Heart right ventricle (tissue), 16 donors: ENCODE measurements at regions not wholly inside any gene's neighbourhood (a gene's known extent, or its start where the extent isn't known, plus 50 kb on each side); places are given as distances from the start of the nearest gene placed in this dataset.
A peak's percentile ranks its signal among the peaks of the same experiment; 100 is the strongest.

Experiments
- ATAC-seq, 8 donors: fragments of 200-7000 bp; cut with Tn5 transposase; one replicate each; pipeline ENCODE4 v1.9.1; 2020; ENCODE audit warnings: mild to moderate bottlenecking in 8 of 8, moderate library complexity in 8 of 8, moderate number of reproducible peaks in 1 of 8
- DNase-seq, 2 donors: peaks; one replicate each; pipeline ENCODE4 v3.0.0-alpha.2; 2020
- H3K27ac ChIP-seq, 10 donors: fragments of 200-600 bp; sonication (generic) in 2 of 10; one replicate each; pipeline versions ENCODE4 v1.5.0 to v1.8.0; 2020 to 2022; ENCODE audit warnings: mild to moderate bottlenecking in 3 of 10
- H3K27me3 ChIP-seq, 7 donors: fragments of 200-600 bp; one replicate each; pipeline ENCODE4 v1.8.0; 2021 to 2022; ENCODE audit warnings: mild to moderate bottlenecking in 2 of 7
- H3K36me3 ChIP-seq, 9 donors: fragments of 200-600 bp; sonication (generic) in 1 of 9; one replicate each; pipeline versions ENCODE4 v1.5.0 to v1.8.0; 2020 to 2022; ENCODE audit warnings: mild to moderate bottlenecking in 2 of 9
- H3K4me1 ChIP-seq, 9 donors: fragments of 200-600 bp; sonication (generic) in 1 of 9; one replicate each; pipeline versions ENCODE4 v1.5.0 to v1.8.0; 2020 to 2022; ENCODE audit warnings: mild to moderate bottlenecking in 4 of 9
- H3K4me3 ChIP-seq, 10 donors: fragments of 200-600 bp; sonication (generic) in 2 of 10; one replicate each; pipeline versions ENCODE4 v1.5.0 to v1.8.0; 2020 to 2022; ENCODE audit warnings: mild to moderate bottlenecking in 7 of 10, moderate library complexity in 2 of 10
- H3K9me3 ChIP-seq, 11 donors: fragments of 200-600 bp in 10 of 11; sonication (generic) in 2 of 11; one replicate each; pipeline versions ENCODE4 v1.5.0 to v1.8.0; 2013 to 2022; ENCODE audit warnings: mild to moderate bottlenecking in 2 of 11, control low read depth in 1 of 11, moderate library complexity in 1 of 11
- WGBS, 2 donors: extraction: QIAGEN DNeasy Blood & Tissue Kit; methylation state at CpG; one replicate each; pipeline ENCODE4 v1.1.7; 2013; ENCODE audit warnings: inconsistent platforms in 1 of 2; 5-methylcytosine and 5-hydroxymethylcytosine counted together
- intact Hi-C, 10 donors: fragments of 100-400 bp; cut with DNase I; formaldehyde crosslinking; loops; one replicate each; pipeline versions ENCODE4 v1.11.1 to v1.14.2; 2022
- TF ChIP-seq, protein P1 (sequence below), 9 donors: fragments of 200-600 bp; sonication (generic) in 2 of 9; IDR thresholded peaks; one replicate each; pipeline versions ENCODE4 v1.5.0 to v1.8.0; 2021 to 2022; ENCODE audit warnings: antibody characterized with exemption in 9 of 9, mild to moderate bottlenecking in 5 of 9, moderate library complexity in 1 of 9
- donor health status: Arrhythmogenic right ventricular cardiomyopathy.
- donor health status: ischemic (EF 13 %, LVEDD 7.1; RV severe dilation, severe dysfunction).
- donor health status: healthy with polysubstance abuse.
- donor health status: DM: no; HTN: yes; CAD: no.
- donor health status: DM: no; HTN: no; CAD: no.
- donor health status: ischemic (EF 25% LVEDD 6.9; RV normal size, moderate dysfunction).
- donor health status: ischemic (EF 25% LVEDD 5.7; RV mildly dilated, moderate dysfunction).
- donor health status: healthy.
- donor health status: DM: yes; HTN: yes; CAD: no.
- donor health status: Ischemic cardiomyopathy.
- donor health status: ischemic (EF 35%, LVEDD 5.7; RV mildly dilated, moderate dysfunction).
- donor health status: nonischemic (EF 11% LVEDD 7.7; RV severe dilation, severe dysfunction).
- donor health status: DM: yes; HTN: yes; CAD: no.
- donor health status: PGD.
- donor health status: ischemic (EF 29% LVEDD 5.4; RV normal size, mild dysfunction).
- donor health status: nonischemic (EF 23%, LVEDD 6.1; RV moderate dilation, normal function).

DNA sequence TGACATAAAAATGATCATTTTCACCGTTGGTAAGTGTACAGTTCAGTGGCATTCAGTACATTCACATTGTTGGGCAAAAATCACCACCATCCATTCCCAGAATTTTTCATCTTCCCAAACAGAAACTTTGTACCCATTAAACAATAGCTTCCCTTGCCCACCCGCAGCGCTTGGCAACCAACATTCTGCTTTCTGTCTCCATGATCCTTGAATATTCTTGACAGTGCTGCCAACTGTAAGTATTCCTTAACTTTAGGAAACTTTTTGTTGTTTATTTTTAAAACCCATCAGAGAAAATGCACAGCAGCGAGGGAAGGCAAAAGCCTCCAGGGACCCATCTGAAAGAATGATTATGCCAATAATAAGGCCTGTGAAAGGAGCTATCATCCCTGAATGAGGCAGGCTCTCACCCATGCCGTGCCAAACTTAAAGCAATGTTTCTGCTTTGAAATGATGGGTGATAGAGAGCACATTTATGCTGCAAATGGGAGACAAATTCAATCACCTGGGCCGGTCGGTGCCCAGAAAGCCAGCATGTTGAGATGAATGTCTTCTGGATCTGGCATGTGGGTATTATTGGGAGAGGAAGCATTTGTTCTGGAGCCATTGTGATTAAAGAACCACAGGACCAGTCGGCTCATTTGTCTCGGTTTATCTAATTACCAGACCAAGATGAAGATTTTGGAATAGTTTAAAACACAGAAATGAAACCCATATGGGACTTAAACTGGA is 202.1 kb upstream of the NPVF start:
- ATAC-seq: no peak
- 76 to 86% methylated on average over 9 of the region's 9 CpGs for WGBS, 2 donors
- TF ChIP-seq, protein P1, sequence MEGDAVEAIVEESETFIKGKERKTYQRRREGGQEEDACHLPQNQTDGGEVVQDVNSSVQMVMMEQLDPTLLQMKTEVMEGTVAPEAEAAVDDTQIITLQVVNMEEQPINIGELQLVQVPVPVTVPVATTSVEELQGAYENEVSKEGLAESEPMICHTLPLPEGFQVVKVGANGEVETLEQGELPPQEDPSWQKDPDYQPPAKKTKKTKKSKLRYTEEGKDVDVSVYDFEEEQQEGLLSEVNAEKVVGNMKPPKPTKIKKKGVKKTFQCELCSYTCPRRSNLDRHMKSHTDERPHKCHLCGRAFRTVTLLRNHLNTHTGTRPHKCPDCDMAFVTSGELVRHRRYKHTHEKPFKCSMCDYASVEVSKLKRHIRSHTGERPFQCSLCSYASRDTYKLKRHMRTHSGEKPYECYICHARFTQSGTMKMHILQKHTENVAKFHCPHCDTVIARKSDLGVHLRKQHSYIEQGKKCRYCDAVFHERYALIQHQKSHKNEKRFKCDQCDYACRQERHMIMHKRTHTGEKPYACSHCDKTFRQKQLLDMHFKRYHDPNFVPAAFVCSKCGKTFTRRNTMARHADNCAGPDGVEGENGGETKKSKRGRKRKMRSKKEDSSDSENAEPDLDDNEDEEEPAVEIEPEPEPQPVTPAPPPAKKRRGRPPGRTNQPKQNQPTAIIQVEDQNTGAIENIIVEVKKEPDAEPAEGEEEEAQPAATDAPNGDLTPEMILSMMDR (IDR thresholded peaks at IDR 0.05): no peak

DNA sequence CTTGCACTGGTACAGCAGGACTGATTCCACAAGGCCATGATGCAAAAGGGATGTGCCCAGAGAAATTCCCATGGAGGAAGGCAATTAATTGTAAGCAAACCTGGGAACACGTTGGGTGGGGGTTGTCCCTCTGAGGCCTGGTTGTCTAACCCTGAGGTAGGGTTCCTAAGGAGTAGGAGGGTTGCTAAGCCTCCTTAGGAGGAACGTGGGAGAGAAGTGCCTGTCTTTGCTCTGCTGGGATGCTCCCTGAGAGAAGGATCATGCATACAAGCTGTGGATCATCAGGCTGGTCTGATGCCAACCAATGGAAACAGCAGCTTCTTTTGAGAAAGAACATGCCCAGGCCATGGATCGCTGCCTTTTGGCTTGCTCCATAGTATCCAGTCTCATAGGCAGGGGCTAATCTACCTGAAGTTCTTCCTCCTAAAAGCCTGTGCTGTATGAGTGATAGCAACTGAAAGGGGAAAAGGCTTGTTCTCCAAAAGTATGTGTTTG is 203.7 kb upstream of the NPVF start:
- Histone ChIP-seq H3K36me3 (no peaks in the 10 kb centered on the region), H3K9me3 (no peaks in the 10 kb centered on the region), H3K27ac (no peak overlapping the region), H3K4me3 (no peak overlapping the region), H3K27me3 (no peaks in the 10 kb centered on the region), H3K4me1 (peaks cover 0 to 14% (median 0%) of the 10 kb centered on the region in 9 donors)
- TF ChIP-seq, protein P1 (IDR thresholded peaks at IDR 0.05): no peak
- intact Hi-C loops: no loop called here
- DNase-seq: no peak
- 77 to 87% methylated on average over 3 of the region's 3 CpGs for WGBS, 2 donors
- ATAC-seq: no peak

More for the DNA sequence above, 202.1 kb upstream of the NPVF start:
- no peaks in the 10 kb centered on the region for H3K9me3 ChIP-seq
- no peak for DNase-seq
- no peak overlapping the region for H3K4me3 ChIP-seq
- no peaks in the 10 kb centered on the region for H3K36me3 ChIP-seq
- no peaks in the 10 kb centered on the region for H3K27me3 ChIP-seq
- H3K4me1 ChIP-seq: peaks cover 0 to 14% (median 0%) of the 10 kb centered on the region in 9 donors
- intact Hi-C loops: no loop called here
- H3K27ac ChIP-seq: peak overlapping the region in 2 of 10 donors; percentile 11 to 20

DNA sequence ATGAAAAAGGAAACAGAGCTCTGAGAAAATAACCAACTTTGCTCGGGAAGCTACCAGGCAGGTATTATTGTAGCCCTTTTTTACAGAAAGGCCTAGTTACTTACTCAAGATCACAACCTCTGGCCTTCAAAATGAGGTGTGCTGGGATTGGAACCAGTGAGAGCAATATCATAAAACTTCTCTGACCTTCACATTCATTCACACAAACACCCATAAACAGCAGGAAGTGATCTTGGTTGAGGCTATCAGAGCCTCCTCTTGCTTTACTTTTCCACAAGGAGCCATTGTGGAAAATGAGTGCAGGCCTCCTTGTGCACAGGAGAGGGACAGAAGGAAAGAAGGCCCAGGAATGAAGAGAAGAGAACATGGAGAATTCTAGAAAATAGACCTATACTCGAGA is 204.5 kb upstream of the NPVF start:
- TF ChIP-seq, protein P1 (IDR thresholded peaks at IDR 0.05): no peak
- no peak for DNase-seq
- WGBS, 2 donors: 76% methylated on average over 2 of the region's 2 CpGs

DNA sequence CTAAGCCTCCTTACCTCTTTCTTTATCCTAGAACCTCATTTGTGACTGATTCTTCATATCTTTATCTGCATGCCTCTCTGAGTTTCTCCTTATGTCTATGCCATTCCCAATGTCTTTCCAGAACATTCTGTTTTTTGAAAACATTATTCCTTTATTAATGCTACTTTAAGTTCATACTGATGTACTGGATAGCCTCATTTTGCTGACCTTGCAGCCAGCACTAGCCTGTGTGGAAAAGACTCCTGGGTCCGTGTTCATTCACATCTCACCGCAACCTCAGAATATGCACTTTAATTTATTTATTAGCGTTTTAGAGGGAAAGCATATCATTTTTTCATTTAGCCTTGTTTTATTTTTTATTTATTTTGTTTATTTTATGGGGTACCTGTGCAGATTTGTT is 208.1 kb upstream of the NPVF start:
- no peak for ATAC-seq
- intact Hi-C loops: no loop called here
- WGBS, 2 donors: 96% methylated on average over 3 of the region's 3 CpGs

More for the DNA sequence above, 204.5 kb upstream of the NPVF start:
- Histone ChIP-seq H3K4me3 (no peak overlapping the region), H3K9me3 (no peaks in the 10 kb centered on the region), H3K27me3 (no peaks in the 10 kb centered on the region), H3K36me3 (no peaks in the 10 kb centered on the region), H3K4me1 (peaks cover 0 to 14% (median 0%) of the 10 kb centered on the region in 9 donors), H3K27ac (no peak overlapping the region)
- intact Hi-C loops: no loop called here
- no peak for ATAC-seq

More for the DNA sequence above, 208.1 kb upstream of the NPVF start:
- peaks cover 0 to 29% (median 4%) of the 10 kb centered on the region in 11 donors for H3K9me3 ChIP-seq
- H3K27me3 ChIP-seq: no peaks in the 10 kb centered on the region
- H3K4me3 ChIP-seq: no peak overlapping the region
- H3K27ac ChIP-seq: no peak overlapping the region
- H3K36me3 ChIP-seq: no peaks in the 10 kb centered on the region
- no peaks in the 10 kb centered on the region for H3K4me1 ChIP-seq
- TF ChIP-seq, protein P1 (IDR thresholded peaks at IDR 0.05): no peak
- DNase-seq: no peak
